AG04449 (cell line): ENCODE measurements at regions not wholly inside any gene's neighbourhood (a gene's known extent, or its start where the extent isn't known, plus 50 kb on each side); places are given as distances from the start of the nearest gene placed in this dataset.

Experiments used
- CTCF ChIA-PET: fragments of 350-600 bp; formaldehyde crosslinking; extraction: SDS; loops from one replicate; lab custom pipeline; 2021; ENCODE audit warnings: antibody characterized with exemption; lab: Yijun Ruan, JAX
- POLR2A ChIA-PET: fragments of 400-600, 350-600 bp; formaldehyde crosslinking; extraction: SDS; loops from one replicate; lab custom pipeline; 2020; ENCODE audit warnings: antibody characterized with exemption, inconsistent platforms; lab: Yijun Ruan, JAX
- DNase-seq: peaks from one replicate; pipeline ENCODE4 v3.0.0-alpha.2; 2010; ENCODE audit warnings: low read depth, low spot score
- H3K4me3 ChIP-seq: 2 replicates; pipeline ENCODE4 v1.5.1; 2011; ENCODE audit warnings: low read depth, mild to moderate bottlenecking, control low read depth, low read length
- TF ChIP-seq, protein P1 (sequence below): IDR thresholded peaks from one replicate; pipeline ENCODE4 v1.5.1; 2011; ENCODE audit warnings: mild to moderate bottlenecking, moderate library complexity, low read length, control low read depth, inconsistent platforms; ENCODE audit not compliant: insufficient read depth; ENCODE audit errors: missing control alignments

DNA sequence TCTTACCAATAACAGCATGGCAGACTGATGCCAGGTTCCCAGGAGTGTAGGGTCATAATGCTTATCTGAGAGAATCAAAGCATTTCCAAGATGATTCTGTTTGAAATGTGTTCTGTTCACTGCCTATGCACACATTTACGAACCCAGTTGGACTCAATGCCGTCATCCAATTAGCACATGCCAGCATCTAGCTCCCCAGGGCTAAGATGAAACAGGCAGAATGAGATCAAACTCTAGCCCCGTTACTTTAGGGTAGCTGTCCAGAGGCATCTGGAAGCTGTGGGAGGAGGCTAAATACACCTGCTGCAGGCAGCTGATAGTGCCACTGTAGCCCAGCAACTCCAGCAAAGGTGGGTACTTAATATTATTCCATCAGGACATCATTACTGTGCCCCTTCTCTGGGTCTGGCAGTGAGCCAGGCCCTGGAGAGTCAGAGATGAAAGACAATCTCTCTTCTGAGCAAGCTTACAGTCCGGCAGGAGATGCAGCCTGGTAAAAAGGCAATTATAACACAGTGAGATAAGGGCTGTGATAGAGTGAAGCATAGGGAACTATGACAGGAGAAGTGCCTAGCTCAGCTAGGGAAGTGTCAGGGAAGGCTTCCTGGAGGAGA, 156.4 kb upstream of the PPP2R3A start:
- H3K4me3 ChIP-seq = no peak overlapping the region
- CTCF ChIA-PET = no interaction called here
- TF ChIP-seq, protein P1, sequence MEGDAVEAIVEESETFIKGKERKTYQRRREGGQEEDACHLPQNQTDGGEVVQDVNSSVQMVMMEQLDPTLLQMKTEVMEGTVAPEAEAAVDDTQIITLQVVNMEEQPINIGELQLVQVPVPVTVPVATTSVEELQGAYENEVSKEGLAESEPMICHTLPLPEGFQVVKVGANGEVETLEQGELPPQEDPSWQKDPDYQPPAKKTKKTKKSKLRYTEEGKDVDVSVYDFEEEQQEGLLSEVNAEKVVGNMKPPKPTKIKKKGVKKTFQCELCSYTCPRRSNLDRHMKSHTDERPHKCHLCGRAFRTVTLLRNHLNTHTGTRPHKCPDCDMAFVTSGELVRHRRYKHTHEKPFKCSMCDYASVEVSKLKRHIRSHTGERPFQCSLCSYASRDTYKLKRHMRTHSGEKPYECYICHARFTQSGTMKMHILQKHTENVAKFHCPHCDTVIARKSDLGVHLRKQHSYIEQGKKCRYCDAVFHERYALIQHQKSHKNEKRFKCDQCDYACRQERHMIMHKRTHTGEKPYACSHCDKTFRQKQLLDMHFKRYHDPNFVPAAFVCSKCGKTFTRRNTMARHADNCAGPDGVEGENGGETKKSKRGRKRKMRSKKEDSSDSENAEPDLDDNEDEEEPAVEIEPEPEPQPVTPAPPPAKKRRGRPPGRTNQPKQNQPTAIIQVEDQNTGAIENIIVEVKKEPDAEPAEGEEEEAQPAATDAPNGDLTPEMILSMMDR = no peak
- POLR2A ChIA-PET = no interaction called here
- DNase-seq = no peak

DNA sequence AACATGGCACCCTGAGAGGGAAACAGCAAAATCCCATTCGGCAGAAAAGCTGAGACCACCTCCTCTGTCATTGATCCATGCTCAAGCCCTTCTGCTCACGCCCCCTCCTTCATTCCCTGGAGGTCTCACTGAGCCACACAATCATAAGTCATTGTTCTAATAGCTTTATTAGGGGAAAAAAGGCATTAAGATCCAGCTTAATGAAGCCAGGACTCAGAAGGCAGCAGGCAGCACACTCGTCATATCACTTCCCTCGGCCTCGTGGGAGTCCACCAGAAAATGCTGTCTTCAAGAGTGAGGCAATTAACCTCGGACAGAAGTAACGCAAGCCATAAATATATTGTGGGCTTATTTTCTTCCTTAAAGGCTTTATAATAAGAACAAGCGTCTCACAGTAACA, 153.9 kb upstream of the PPP2R3A start:
- no peak for DNase-seq
- ChIA-PET CTCF (no interaction called here), POLR2A (no interaction called here)
- H3K4me3 ChIP-seq = no peak overlapping the region
- TF ChIP-seq, protein P1 = no peak

DNA sequence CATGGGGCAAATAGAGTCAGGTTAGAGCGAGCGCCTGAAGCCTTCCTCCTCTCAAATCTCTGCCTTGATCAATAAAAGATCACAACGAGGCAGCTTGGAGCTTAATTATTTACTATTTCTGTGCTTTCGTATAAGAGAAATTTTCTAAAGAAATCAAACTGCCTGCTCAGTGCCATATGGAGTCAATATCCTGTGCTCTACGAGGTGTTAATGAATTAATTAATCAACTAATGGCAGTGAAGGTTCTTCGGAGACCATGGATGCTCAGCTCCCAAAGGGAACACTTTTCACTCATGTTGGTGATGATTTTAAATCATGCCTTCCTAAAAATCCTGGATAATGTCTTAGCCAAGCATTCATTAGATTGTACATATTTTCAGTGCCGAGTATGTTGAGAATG, 153.5 kb upstream of the PPP2R3A start:
- no peak for DNase-seq
- POLR2A ChIA-PET = no interaction called here
- CTCF ChIA-PET = no interaction called here
- no peak overlapping the region for H3K4me3 ChIP-seq
- TF ChIP-seq, protein P1 = no peak

DNA sequence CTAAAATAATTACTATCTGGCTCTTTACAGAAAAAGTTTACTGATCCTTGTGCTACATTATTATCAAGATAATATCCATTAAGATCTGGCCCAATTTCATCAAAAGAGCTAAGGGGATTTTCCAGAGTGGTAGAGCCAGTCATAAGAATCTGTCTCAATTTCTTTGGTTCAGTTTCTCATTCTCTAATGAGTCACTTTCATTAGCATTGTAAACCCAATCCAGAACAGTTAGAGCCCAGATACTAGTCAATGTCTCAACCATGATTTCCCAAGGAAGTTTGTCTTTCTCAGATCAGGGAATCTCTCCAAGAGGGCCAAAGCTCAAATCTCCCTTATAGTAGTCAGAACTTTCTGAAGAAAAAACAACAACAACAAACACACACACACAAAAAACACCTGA, 131.1 kb upstream of the PPP2R3A start:
- ChIA-PET CTCF (no interaction called here), POLR2A (no interaction called here)
- no peak overlapping the region for H3K4me3 ChIP-seq
- DNase-seq = no peak
- TF ChIP-seq, protein P1 = no peak

DNA sequence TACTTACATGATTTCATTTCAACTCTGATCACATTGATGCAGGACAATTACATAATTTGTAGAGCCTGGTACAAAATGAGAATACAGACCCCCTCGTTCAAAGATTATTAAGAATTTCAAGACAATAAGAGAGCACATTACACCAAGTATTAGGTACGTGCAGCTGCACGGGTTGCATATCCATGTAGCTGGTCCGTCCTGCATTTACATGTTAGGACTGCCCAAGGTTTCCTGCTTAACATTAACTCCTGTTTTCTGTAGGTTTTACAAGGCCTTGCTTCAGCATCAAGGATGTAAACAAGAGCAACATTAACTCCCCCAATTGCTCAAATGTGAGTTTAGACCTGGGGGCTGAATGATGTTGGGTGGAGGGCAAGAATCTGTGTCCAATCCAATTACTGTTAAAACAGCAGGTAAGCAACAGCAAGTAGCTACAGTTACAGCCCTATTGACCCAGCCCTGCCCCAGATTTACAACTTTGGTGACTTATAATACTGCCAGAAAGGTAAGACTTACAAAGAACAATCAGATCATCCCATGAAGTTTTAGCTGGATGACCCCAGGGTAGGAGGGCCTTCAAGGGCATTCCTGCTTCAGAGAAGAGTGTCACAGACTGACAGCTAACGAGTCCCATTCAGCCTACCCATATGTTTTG, 127.4 kb upstream of the PPP2R3A start:
- H3K4me3 ChIP-seq = no peak overlapping the region
- TF ChIP-seq, protein P1 = no peak
- no peak for DNase-seq
- CTCF ChIA-PET = no interaction called here
- POLR2A ChIA-PET = no interaction called here

DNA sequence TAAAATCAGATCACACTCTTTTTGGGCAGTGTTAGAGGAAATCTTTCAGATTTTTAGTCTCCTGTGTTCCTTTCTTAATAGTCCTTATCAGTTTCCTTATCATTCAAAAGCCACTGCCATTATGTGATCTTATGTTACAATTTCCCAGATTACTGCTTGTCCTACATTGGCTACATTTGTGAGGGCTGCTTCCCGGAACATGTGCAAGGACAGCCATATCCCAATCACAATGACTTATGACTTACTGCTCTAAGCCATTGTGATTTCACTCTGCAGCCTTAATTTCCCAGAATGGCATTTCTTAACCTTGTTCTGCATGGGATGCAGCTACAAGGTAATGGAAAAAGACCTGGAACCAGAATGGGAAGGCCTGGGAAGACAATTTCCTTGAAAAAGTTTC, 125.1 kb upstream of the PPP2R3A start:
- POLR2A ChIA-PET = no interaction called here
- no peak for DNase-seq
- no peak overlapping the region for H3K4me3 ChIP-seq
- TF ChIP-seq, protein P1 = no peak
- CTCF ChIA-PET = no interaction called here
